GM20000 (cell line): ENCODE measurements at regions not wholly inside any gene's neighbourhood (a gene's known extent, or its start where the extent isn't known, plus 50 kb on each side); places are given as distances from the start of the nearest gene placed in this dataset.

Experiments
- DNase-seq: peaks from one replicate; pipeline ENCODE4 v3.0.0; 2012; ENCODE audit warnings: low spot score
- CTCF ChIP-seq: IDR thresholded peaks from 2 replicates; pipeline ENCODE4 v1.5.1; 2012; ENCODE audit warnings: mild to moderate bottlenecking, control low read depth; ENCODE audit errors: extremely low read depth, missing control alignments

- no peak for TF ChIP-seq CTCF
- DNase-seq: no peak
Measured at GRCh38 chr4:136583567-136583966, 948.7 kb downstream of the PCDH18 start.

- no peak for TF ChIP-seq CTCF
- DNase-seq: no peak
Measured at GRCh38 chr4:136581119-136581518, 951.2 kb downstream of the PCDH18 start.

GRCh38 chr4:136575146-136575545 lies 957.1 kb downstream of the PCDH18 start:
- DNase-seq: no peak
- TF ChIP-seq CTCF: no peak

GRCh38 chr4:136573460-136573859 lies 958.8 kb downstream of the PCDH18 start:
- DNase-seq: no peak

GRCh38 chr4:136571315-136571714 lies 961.0 kb downstream of the PCDH18 start:
- no peak for TF ChIP-seq CTCF
- no peak for DNase-seq

More at GRCh38 chr4:136573460-136573859, 958.8 kb downstream of the PCDH18 start:
- TF ChIP-seq CTCF: no peak

- DNase-seq: no peak
- TF ChIP-seq CTCF: no peak
Measured at GRCh38 chr4:136562834-136563233, 969.5 kb downstream of the PCDH18 start.

GRCh38 chr4:136558940-136559494 lies 973.3 kb downstream of the PCDH18 start:
- TF ChIP-seq CTCF: no peak

More at GRCh38 chr4:136558940-136559494, 973.3 kb downstream of the PCDH18 start:
- no peak for DNase-seq
